ENCODE measurements at regions not wholly inside any gene's neighbourhood (a gene's known extent, or its start where the extent isn't known, plus 50 kb on each side); places are given as distances from the start of the nearest gene placed in this dataset.

- no peaks in the 10 kb centered on the region for H3K36me3 Mint-ChIP-seq (ENCODE audit: low read depth)
- Histone ChIP-seq H3K27ac (ENCODE audit: low read depth, low read length) (no peak overlapping the region), H3K36me3 (ENCODE audit: control insufficient read depth, insufficient read depth, low read length) (no peaks in the 10 kb centered on the region), H3K27me3 (ENCODE audit: control insufficient read depth, insufficient read depth, low read length, poor library complexity, severe bottlenecking) (no peaks in the 10 kb centered on the region), H3K4me1 (ENCODE audit: control insufficient read depth, insufficient read depth, low read length) (no peaks in the 10 kb centered on the region), H3K9me3 (ENCODE audit: control insufficient read depth, low read length) (no peaks in the 10 kb centered on the region), H3K4me3 (ENCODE audit: low read length) (no peak overlapping the region), H3K9ac (ENCODE audit: extremely low read depth, low read length, poor library complexity, severe bottlenecking) (no peak overlapping the region)
- H3K27me3 Mint-ChIP-seq (ENCODE audit: insufficient read depth) = no peaks in the 10 kb centered on the region
- no peak overlapping the region for H3K4me3 Mint-ChIP-seq
- no peaks in the 10 kb centered on the region for H3K4me1 Mint-ChIP-seq
- no peak overlapping the region for H3K27ac Mint-ChIP-seq
- H3K9me3 Mint-ChIP-seq = peaks cover 12% of the 10 kb centered on the region
- no peak for TF ChIP-seq CTCF (conservative IDR thresholded peaks at IDR 0.05)
- DNase-seq = no peak
Measured at GRCh38 chr6:141439513-141439912, 693.2 kb upstream of the GJE1 start.

GRCh38 chr6:141437685-141438084, 695.0 kb upstream of the GJE1 start:
- no peaks in the 10 kb centered on the region for H3K4me1 ChIP-seq (ENCODE audit: control insufficient read depth, insufficient read depth, low read length)
- no peaks in the 10 kb centered on the region for H3K9me3 ChIP-seq (ENCODE audit: control insufficient read depth, low read length)
- H3K9me3 Mint-ChIP-seq = peaks cover 12% of the 10 kb centered on the region
- no peaks in the 10 kb centered on the region for H3K36me3 ChIP-seq (ENCODE audit: control insufficient read depth, insufficient read depth, low read length)
- no peak overlapping the region for H3K9ac ChIP-seq (ENCODE audit: extremely low read depth, low read length, poor library complexity, severe bottlenecking)
- H3K27ac ChIP-seq (ENCODE audit: low read depth, low read length) = no peak overlapping the region
- H3K36me3 Mint-ChIP-seq (ENCODE audit: low read depth) = no peaks in the 10 kb centered on the region
- no peak for DNase-seq
- H3K27ac Mint-ChIP-seq = no peak overlapping the region
- H3K4me1 Mint-ChIP-seq = no peaks in the 10 kb centered on the region
- H3K27me3 Mint-ChIP-seq (ENCODE audit: insufficient read depth) = no peaks in the 10 kb centered on the region
- H3K4me3 Mint-ChIP-seq = no peak overlapping the region
- no peak overlapping the region for H3K4me3 ChIP-seq (ENCODE audit: low read length)
- TF ChIP-seq CTCF (conservative IDR thresholded peaks at IDR 0.05) = no peak
- H3K27me3 ChIP-seq (ENCODE audit: control insufficient read depth, insufficient read depth, low read length, poor library complexity, severe bottlenecking) = no peaks in the 10 kb centered on the region

- WGBS, 2 experiments (ENCODE audit: insufficient coverage in 1 of 2, insufficient read length in 1 of 2) = 88 to 100% methylated on average over 1 to 3 of the region's 3 CpGs
- H3K4me3 Mint-ChIP-seq = no peak overlapping the region
- H3K27me3 ChIP-seq (ENCODE audit: control insufficient read depth, insufficient read depth, low read length, poor library complexity, severe bottlenecking) = no peaks in the 10 kb centered on the region
Measured at GRCh38 chr6:141437011-141437410, 695.7 kb upstream of the GJE1 start.

More at GRCh38 chr6:141437011-141437410, 695.7 kb upstream of the GJE1 start:
- Histone ChIP-seq H3K27ac (ENCODE audit: low read depth, low read length) (no peak overlapping the region), H3K9me3 (ENCODE audit: control insufficient read depth, low read length) (no peaks in the 10 kb centered on the region), H3K36me3 (ENCODE audit: control insufficient read depth, insufficient read depth, low read length) (no peaks in the 10 kb centered on the region), H3K4me1 (ENCODE audit: control insufficient read depth, insufficient read depth, low read length) (no peaks in the 10 kb centered on the region), H3K4me3 (ENCODE audit: low read length) (no peak overlapping the region), H3K9ac (ENCODE audit: extremely low read depth, low read length, poor library complexity, severe bottlenecking) (no peak overlapping the region)
- no peak for DNase-seq
- Mint-ChIP-seq H3K4me1 (no peaks in the 10 kb centered on the region), H3K27me3 (ENCODE audit: insufficient read depth) (no peaks in the 10 kb centered on the region), H3K9me3 (peaks cover 12% of the 10 kb centered on the region), H3K36me3 (ENCODE audit: low read depth) (no peaks in the 10 kb centered on the region), H3K27ac (no peak overlapping the region)
- TF ChIP-seq CTCF (conservative IDR thresholded peaks at IDR 0.05) = no peak

Measured in endodermal cell (in vitro differentiated cells).